Esophagus squamous epithelium (tissue), 4 donors: ENCODE measurements at regions not wholly inside any gene's neighbourhood (a gene's known extent, or its start where the extent isn't known, plus 50 kb on each side); places are given as distances from the start of the nearest gene placed in this dataset.

Experiments
- POLR2A ChIP-seq, 4 donors: fragments of 450-650 bp; IDR thresholded peaks; one replicate each; pipeline ENCODE4 v1.6.1; 2017; ENCODE audit warnings: antibody characterized with exemption in 4 of 4, mild to moderate bottlenecking in 4 of 4, moderate library complexity in 3 of 4
- TF ChIP-seq, protein P1 (sequence below), 6 experiments: fragments of 450-650 bp in 4 of 6; fragments of 200-600 bp in 2 of 6; sonication (generic) in 2 of 6; IDR thresholded peaks; one replicate each; pipeline ENCODE4 v1.5.1; 2016 to 2019; ENCODE audit warnings: antibody characterized with exemption in 6 of 6, mild to moderate bottlenecking in 4 of 6, moderate library complexity in 4 of 6

DNA sequence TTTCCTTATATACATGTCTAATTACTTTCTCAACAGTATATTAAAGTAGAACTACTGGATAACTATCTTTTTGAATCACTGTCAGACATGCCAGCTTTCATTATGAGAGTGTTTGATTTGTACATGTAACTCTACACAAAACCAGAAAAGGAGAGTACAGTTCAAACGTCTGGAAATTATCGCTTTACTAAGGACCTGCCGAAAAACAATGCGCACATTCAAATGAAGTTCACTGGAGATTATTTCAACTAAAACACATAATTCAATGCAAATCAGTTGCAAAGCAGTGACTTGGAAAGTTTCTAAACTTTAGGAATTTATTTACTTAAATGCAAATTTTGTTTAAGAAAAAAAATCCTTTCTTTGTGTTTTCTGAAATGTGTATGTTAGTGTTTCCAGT is 942.5 kb downstream of the EFNA5 start:
- TF ChIP-seq POLR2A (IDR thresholded peaks at IDR 0.05) = no peak
- TF ChIP-seq, protein P1, sequence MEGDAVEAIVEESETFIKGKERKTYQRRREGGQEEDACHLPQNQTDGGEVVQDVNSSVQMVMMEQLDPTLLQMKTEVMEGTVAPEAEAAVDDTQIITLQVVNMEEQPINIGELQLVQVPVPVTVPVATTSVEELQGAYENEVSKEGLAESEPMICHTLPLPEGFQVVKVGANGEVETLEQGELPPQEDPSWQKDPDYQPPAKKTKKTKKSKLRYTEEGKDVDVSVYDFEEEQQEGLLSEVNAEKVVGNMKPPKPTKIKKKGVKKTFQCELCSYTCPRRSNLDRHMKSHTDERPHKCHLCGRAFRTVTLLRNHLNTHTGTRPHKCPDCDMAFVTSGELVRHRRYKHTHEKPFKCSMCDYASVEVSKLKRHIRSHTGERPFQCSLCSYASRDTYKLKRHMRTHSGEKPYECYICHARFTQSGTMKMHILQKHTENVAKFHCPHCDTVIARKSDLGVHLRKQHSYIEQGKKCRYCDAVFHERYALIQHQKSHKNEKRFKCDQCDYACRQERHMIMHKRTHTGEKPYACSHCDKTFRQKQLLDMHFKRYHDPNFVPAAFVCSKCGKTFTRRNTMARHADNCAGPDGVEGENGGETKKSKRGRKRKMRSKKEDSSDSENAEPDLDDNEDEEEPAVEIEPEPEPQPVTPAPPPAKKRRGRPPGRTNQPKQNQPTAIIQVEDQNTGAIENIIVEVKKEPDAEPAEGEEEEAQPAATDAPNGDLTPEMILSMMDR (IDR thresholded peaks at IDR 0.05) = no peak
